ENCODE measurements at regions not wholly inside any gene's neighbourhood (a gene's known extent, or its start where the extent isn't known, plus 50 kb on each side); places are given as distances from the start of the nearest gene placed in this dataset.

DNA sequence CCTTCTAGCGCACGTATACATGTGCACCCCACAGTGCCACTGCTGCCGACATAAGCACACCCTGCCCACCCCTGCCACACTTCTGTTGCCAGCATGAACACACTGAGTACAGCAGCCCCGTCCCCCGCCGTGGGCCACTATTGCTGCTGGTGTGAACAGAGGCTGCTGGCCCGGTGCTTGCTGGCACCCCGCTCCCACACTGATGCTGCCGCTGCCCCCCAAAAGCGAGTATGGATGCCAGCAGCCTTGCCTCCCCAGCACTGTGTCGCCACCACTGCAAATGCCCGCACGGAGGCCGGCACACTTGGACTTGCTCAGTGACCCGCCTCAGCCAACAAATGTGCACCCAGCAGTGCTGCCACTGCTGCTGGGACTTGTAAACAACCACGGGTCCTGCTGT, 872.4 kb upstream of the ATXN7L3B start:
- TF ChIP-seq, protein P1, sequence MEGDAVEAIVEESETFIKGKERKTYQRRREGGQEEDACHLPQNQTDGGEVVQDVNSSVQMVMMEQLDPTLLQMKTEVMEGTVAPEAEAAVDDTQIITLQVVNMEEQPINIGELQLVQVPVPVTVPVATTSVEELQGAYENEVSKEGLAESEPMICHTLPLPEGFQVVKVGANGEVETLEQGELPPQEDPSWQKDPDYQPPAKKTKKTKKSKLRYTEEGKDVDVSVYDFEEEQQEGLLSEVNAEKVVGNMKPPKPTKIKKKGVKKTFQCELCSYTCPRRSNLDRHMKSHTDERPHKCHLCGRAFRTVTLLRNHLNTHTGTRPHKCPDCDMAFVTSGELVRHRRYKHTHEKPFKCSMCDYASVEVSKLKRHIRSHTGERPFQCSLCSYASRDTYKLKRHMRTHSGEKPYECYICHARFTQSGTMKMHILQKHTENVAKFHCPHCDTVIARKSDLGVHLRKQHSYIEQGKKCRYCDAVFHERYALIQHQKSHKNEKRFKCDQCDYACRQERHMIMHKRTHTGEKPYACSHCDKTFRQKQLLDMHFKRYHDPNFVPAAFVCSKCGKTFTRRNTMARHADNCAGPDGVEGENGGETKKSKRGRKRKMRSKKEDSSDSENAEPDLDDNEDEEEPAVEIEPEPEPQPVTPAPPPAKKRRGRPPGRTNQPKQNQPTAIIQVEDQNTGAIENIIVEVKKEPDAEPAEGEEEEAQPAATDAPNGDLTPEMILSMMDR (optimal IDR thresholded peaks at IDR 0.05 in 1 of 3, IDR thresholded peaks at IDR 0.05 in 1 of 3, conservative IDR thresholded peaks at IDR 0.05 in 1 of 3; ENCODE audit: extremely low read depth in 1 of 3, insufficient read depth in 2 of 3, low read length in 3 of 3) = no peak
- TF ChIP-seq EZH2 (IDR thresholded peaks at IDR 0.05; ENCODE audit: low read length) = no peak

Measured in keratinocyte (primary cell).